IMR-90 (cell line): ENCODE measurements at regions not wholly inside any gene's neighbourhood (a gene's known extent, or its start where the extent isn't known, plus 50 kb on each side); places are given as distances from the start of the nearest gene placed in this dataset.

Source experiments
- ATAC-seq: fragments of 200-7000 bp; cut with Tn5 transposase; 2 replicates; pipeline ENCODE4 v1.9.1; 2020; ENCODE audit warnings: low read depth, mild to moderate bottlenecking, moderate library complexity
- BruUV-seq: library from RNA; stranded (reverse); fragments of 400-500 nt; replicated peaks from 2 replicates; lab custom pipeline; 2021; lab: Mats Ljungman, UMichigan
- CTCF ChIA-PET: fragments of 300-600 bp; formaldehyde crosslinking; extraction: SDS; loops from one replicate; lab custom pipeline; 2021; ENCODE audit warnings: antibody characterized with exemption; lab: Yijun Ruan, JAX
- POLR2A ChIA-PET: fragments of 300-600 bp; sonication (Branson Sonifier 250); formaldehyde crosslinking; loops from one replicate; lab custom pipeline; 2022; ENCODE audit warnings: antibody characterized with exemption; ENCODE audit not compliant: unreplicated experiment; lab: Charles Lee
- DNase-seq: peaks from one replicate; pipeline ENCODE4 v3.0.0; 2013
- H2AFZ ChIP-seq: replicated peaks from 2 replicates; pipeline ENCODE3; 2013; ENCODE audit warnings: low read length, mild to moderate bottlenecking; ENCODE audit not compliant: poor library complexity
- H2AK5ac ChIP-seq: 2 replicates; pipeline ENCODE4 v1.6.1; 2013; ENCODE audit warnings: low read depth, low read length, inconsistent platforms
- H2AK9ac ChIP-seq: replicated peaks from 2 replicates; pipeline ENCODE3; 2013; ENCODE audit warnings: mild to moderate bottlenecking, low read depth, low read length, moderate library complexity; ENCODE audit not compliant: poor library complexity
- H2BK120ac ChIP-seq: 2 replicates; pipeline ENCODE4 v1.6.1; 2013; ENCODE audit warnings: low read depth, low read length, inconsistent platforms
- H2BK15ac ChIP-seq: 3 replicates; pipeline ENCODE4 v1.6.1; 2013; ENCODE audit warnings: low read depth, low read length, inconsistent platforms
- H2BK20ac ChIP-seq: 2 replicates; pipeline ENCODE4 v1.6.1; 2013; ENCODE audit warnings: low read depth, mild to moderate bottlenecking, inconsistent platforms, low read length, moderate library complexity
- H2BK5ac ChIP-seq: 2 replicates; pipeline ENCODE4 v1.6.1; 2013; ENCODE audit warnings: mild to moderate bottlenecking, low read depth, low read length, inconsistent platforms; ENCODE audit not compliant: poor library complexity, severe bottlenecking
- H3K14ac ChIP-seq: replicated peaks from 2 replicates; pipeline ENCODE4 v1.6.1; 2013; ENCODE audit warnings: low read depth, low read length, inconsistent platforms
- H3K18ac ChIP-seq: 2 replicates; pipeline ENCODE4 v1.6.1; 2013; ENCODE audit warnings: low read depth, low read length, control low read depth
- H3K23ac ChIP-seq: 2 replicates; pipeline ENCODE4 v1.6.1; 2013; ENCODE audit warnings: low read depth, low read length, inconsistent platforms
- H3K27ac ChIP-seq: 2 replicates; pipeline ENCODE4 v1.5.1; 2013; ENCODE audit warnings: mild to moderate bottlenecking, control low read depth, low read length; ENCODE audit not compliant: insufficient read depth
- H3K27me3 ChIP-seq: 2 replicates; pipeline ENCODE4 v1.6.1; 2013; ENCODE audit warnings: low read length; ENCODE audit not compliant: control insufficient read depth, insufficient read depth
- H3K36me3 ChIP-seq: 2 replicates; pipeline ENCODE4 v1.6.1; 2013; ENCODE audit warnings: low read length, mixed read lengths; ENCODE audit not compliant: control insufficient read depth, insufficient read depth
- H3K4ac ChIP-seq: 2 replicates; pipeline ENCODE4 v1.6.1; 2013; ENCODE audit warnings: low read depth, low read length, inconsistent platforms
- H3K4me1 ChIP-seq: 2 replicates; pipeline ENCODE4 v1.6.1; 2013; ENCODE audit warnings: low read length, mixed read lengths; ENCODE audit not compliant: control insufficient read depth, insufficient read depth
- H3K4me2 ChIP-seq: 2 replicates; pipeline ENCODE4 v1.6.1; 2013; ENCODE audit warnings: low read depth, mild to moderate bottlenecking, control low read depth, low read length, moderate library complexity
- H3K4me3 ChIP-seq: 2 replicates; pipeline ENCODE4 v1.5.1; 2013; ENCODE audit warnings: low read depth, mild to moderate bottlenecking, control low read depth, low read length, moderate library complexity; ENCODE audit not compliant: insufficient read depth
- H3K56ac ChIP-seq: 2 replicates; pipeline ENCODE4 v1.6.1; 2013; ENCODE audit warnings: low read length, inconsistent platforms; ENCODE audit not compliant: insufficient read depth; ENCODE audit errors: extremely low read depth
- H3K79me1 ChIP-seq, 2 experiments: 2 replicates each; pipeline ENCODE4 v1.6.1; 2013; ENCODE audit warnings: low read length in 2 of 2, inconsistent platforms in 1 of 2, low read depth in 1 of 2
- H3K9ac ChIP-seq: 2 replicates; pipeline ENCODE4 v1.6.1; 2013; ENCODE audit warnings: low read depth, low read length, control low read depth
- H3K9me1 ChIP-seq: 2 replicates; pipeline ENCODE4 v1.6.1; 2013; ENCODE audit warnings: low read length, inconsistent platforms; ENCODE audit not compliant: insufficient read depth
- H3K9me3 ChIP-seq: 2 replicates; pipeline ENCODE4 v1.6.1; 2013; ENCODE audit warnings: low read length; ENCODE audit not compliant: control insufficient read depth, insufficient read depth
- H4K20me1 ChIP-seq: 2 replicates; pipeline ENCODE4 v1.6.1; 2013; ENCODE audit warnings: low read length, inconsistent platforms; ENCODE audit not compliant: insufficient read depth
- H4K5ac ChIP-seq: 2 replicates; pipeline ENCODE4 v1.6.1; 2013; ENCODE audit warnings: mild to moderate bottlenecking, low read depth, low read length, control low read depth
- H4K8ac ChIP-seq, 2 experiments: 2 replicates each; pipeline ENCODE4 v1.6.1; 2013; ENCODE audit warnings: low read depth in 2 of 2, low read length in 2 of 2, control low read depth in 1 of 2, inconsistent platforms in 1 of 2
- H4K91ac ChIP-seq: 2 replicates; pipeline ENCODE4 v1.6.1; 2013; ENCODE audit warnings: low read depth, low read length, inconsistent platforms; ENCODE audit not compliant: insufficient read depth
- FOS ChIP-seq: fragments of 150-350 bp; IDR thresholded peaks from 2 replicates; pipeline ENCODE4 v1.6.1; 2016; ENCODE audit warnings: low read depth, low read length
- MAZ ChIP-seq: IDR thresholded peaks from 2 replicates; pipeline ENCODE4 v1.6.1; 2012; ENCODE audit warnings: low read depth, mild to moderate bottlenecking, low read length, improper control_type of control experiment, moderate library complexity, borderline replicate concordance
- MXI1 ChIP-seq: IDR thresholded peaks from 2 replicates; pipeline ENCODE4 v1.6.1; 2012; ENCODE audit warnings: low read depth, mild to moderate bottlenecking, low read length, moderate library complexity, borderline replicate concordance
- POLR2A ChIP-seq: IDR thresholded peaks from 2 replicates; pipeline ENCODE4 v1.6.1; 2012; ENCODE audit warnings: mild to moderate bottlenecking, low read depth, low read length
- RAD21 ChIP-seq: IDR thresholded peaks from 2 replicates; pipeline ENCODE4 v1.6.1; 2012; ENCODE audit warnings: low read length, improper control_type of control experiment
- RCOR1 ChIP-seq: IDR thresholded peaks from 2 replicates; pipeline ENCODE4 v1.6.1; 2012; ENCODE audit warnings: mild to moderate bottlenecking, low read length, improper control_type of control experiment; ENCODE audit not compliant: insufficient replicate concordance
- SMC3 ChIP-seq: fragments of 150-350 bp; IDR thresholded peaks from 2 replicates; pipeline ENCODE4 v1.6.1; 2016; ENCODE audit warnings: low read depth, mild to moderate bottlenecking, antibody characterized with exemption, low read length, moderate library complexity
- WGBS, 2 experiments: methylation state at CpG; one replicate each; pipeline versions ENCODE4 v1.1.5 to v1.1.7; 2013; ENCODE audit warnings: missing lambda C conversion rate in 2 of 2; ENCODE audit not compliant: insufficient read length in 1 of 2; ENCODE audit errors: extremely low coverage in 2 of 2; 5-methylcytosine and 5-hydroxymethylcytosine counted together
- dilution Hi-C: fragments of 300-500 bp; cut with HindIII; formaldehyde crosslinking; loops from one replicate; pipeline ENCODE4 v1.14.3; 2018; ENCODE audit warnings: low sequenced_read_pairs; ENCODE audit not compliant: unreplicated experiment
- in situ Hi-C: fragments of 300-500 bp; cut with MboI; formaldehyde crosslinking; loops from 3 replicates; pipeline ENCODE4 v1.14.3; 2019; ENCODE audit warnings: low sequenced_read_pairs, inconsistent platforms, mixed read lengths
- intact Hi-C: fragments of 100-400 bp; cut with micrococcal nuclease; formaldehyde crosslinking; loops from 2 replicates; pipeline ENCODE4 v1.10.0; 2022
- TF ChIP-seq, protein P1 (sequence below): conservative IDR thresholded peaks from 2 replicates; pipeline ENCODE4 v1.5.1; 2012; ENCODE audit warnings: mild to moderate bottlenecking, low read depth, low read length, improper control_type of control experiment
- TF ChIP-seq, protein P2 (sequence below): fragments of 150-350 bp; IDR thresholded peaks from 2 replicates; pipeline ENCODE4 v1.6.1; 2016; ENCODE audit warnings: low read depth, mild to moderate bottlenecking, low read length, moderate library complexity, borderline replicate concordance

DNA sequence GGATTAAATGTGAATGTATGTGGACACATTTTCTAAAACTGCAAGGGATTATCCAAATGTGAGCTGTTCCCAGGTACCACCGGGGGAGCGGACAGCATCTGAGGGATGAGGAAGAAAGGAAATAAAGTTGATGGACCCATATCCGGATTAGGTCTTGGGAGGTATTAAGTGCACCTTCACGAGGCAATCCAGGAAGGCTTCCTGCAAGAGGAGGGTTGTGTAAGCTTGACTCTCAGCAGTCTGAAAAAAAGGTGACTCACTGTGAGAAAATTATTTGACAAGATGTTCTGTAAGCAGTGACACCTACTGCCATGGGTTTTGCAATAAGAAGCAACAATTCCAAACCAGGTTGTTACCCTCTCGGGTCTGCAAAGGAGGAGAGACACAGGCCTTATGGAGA, 55.0 kb upstream of the LRFN2 start:
- Histone ChIP-seq H3K9me1 (no peaks in the 10 kb centered on the region), H4K5ac (no peak overlapping the region), H3K4me2 (no peak overlapping the region), H2AK9ac (no peak overlapping the region), H3K23ac (no peak overlapping the region), H3K18ac (no peak overlapping the region), H3K9ac (no peak overlapping the region), H3K56ac (no peak overlapping the region), H2BK15ac (no peak overlapping the region), H3K27ac (no peak overlapping the region), H3K4me1 (no peaks in the 10 kb centered on the region), H2BK20ac (no peak overlapping the region), H2AK5ac (no peak overlapping the region), H3K27me3 (no peaks in the 10 kb centered on the region), H2BK120ac (no peak overlapping the region), H3K4ac (no peak overlapping the region), H2BK5ac (no peak overlapping the region), H4K91ac (no peak overlapping the region), H4K20me1 (no peaks in the 10 kb centered on the region), H4K8ac (no peak overlapping the region), H2AFZ (no peak overlapping the region), H3K14ac (no peak overlapping the region), H3K4me3 (no peak overlapping the region), H3K9me3 (no peaks in the 10 kb centered on the region), H3K36me3 (no peaks in the 10 kb centered on the region), H3K79me1 (no peaks in the 10 kb centered on the region)
- ChIA-PET POLR2A (no interaction called here), CTCF (no interaction called here)
- 90% methylated on average over 2 of the region's 5 CpGs; no CpG with 5 or more reads in 1 of the 2 experiments for WGBS, 2 experiments
- ATAC-seq (no peak), DNase-seq (no peak)
- dilution Hi-C loops, result no loop called here
- no peak for TF ChIP-seq RCOR1
- TF ChIP-seq FOS, result no peak
- no peak for TF ChIP-seq POLR2A
- no peak for TF ChIP-seq RAD21
- TF ChIP-seq, protein P1, sequence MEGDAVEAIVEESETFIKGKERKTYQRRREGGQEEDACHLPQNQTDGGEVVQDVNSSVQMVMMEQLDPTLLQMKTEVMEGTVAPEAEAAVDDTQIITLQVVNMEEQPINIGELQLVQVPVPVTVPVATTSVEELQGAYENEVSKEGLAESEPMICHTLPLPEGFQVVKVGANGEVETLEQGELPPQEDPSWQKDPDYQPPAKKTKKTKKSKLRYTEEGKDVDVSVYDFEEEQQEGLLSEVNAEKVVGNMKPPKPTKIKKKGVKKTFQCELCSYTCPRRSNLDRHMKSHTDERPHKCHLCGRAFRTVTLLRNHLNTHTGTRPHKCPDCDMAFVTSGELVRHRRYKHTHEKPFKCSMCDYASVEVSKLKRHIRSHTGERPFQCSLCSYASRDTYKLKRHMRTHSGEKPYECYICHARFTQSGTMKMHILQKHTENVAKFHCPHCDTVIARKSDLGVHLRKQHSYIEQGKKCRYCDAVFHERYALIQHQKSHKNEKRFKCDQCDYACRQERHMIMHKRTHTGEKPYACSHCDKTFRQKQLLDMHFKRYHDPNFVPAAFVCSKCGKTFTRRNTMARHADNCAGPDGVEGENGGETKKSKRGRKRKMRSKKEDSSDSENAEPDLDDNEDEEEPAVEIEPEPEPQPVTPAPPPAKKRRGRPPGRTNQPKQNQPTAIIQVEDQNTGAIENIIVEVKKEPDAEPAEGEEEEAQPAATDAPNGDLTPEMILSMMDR, result no peak
- no peak for TF ChIP-seq MXI1
- no peak for TF ChIP-seq SMC3
- no peak for TF ChIP-seq MAZ
- TF ChIP-seq, protein P2, sequence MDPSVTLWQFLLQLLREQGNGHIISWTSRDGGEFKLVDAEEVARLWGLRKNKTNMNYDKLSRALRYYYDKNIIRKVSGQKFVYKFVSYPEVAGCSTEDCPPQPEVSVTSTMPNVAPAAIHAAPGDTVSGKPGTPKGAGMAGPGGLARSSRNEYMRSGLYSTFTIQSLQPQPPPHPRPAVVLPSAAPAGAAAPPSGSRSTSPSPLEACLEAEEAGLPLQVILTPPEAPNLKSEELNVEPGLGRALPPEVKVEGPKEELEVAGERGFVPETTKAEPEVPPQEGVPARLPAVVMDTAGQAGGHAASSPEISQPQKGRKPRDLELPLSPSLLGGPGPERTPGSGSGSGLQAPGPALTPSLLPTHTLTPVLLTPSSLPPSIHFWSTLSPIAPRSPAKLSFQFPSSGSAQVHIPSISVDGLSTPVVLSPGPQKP, result no peak
- no TSS peak for BruUV-seq
- intact Hi-C loops, result no loop called here
- in situ Hi-C loops, result no loop called here
